ENCODE measurements at regions not wholly inside any gene's neighbourhood (a gene's known extent, or its start where the extent isn't known, plus 50 kb on each side); places are given as distances from the start of the nearest gene placed in this dataset.

DNA sequence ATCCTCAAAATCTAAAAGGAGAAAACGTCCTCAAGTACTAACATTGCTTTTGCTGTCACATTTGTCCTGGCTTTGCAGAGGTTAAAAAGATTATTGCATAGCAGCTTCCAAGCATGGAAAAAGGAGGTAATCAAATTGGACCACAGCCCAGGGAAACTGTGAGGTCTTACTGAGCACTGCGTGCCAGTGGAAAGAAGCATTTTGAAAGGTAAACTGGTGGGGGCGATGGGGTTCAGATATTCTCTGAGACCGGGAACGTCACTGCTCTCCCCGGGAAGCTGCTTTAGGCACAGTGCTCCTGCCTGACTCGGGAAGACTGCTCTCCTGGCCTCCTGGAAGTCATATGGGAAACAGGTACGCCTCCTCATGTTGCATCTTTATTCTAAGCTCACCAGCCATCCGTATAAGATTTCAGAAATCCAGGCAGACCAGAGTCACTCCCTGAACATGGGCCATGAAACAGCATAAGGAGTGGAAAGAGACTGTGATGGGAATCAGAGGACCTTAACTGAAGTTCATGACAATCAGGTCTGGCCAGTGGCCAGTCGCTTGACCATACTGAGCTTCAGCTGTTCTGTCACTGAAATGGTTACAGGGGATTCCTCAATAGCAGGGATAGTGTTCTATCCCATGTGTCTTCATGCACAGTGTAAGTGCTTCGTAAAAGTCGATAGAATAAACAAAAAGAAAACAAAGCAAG is 284.1 kb downstream of the TRIB2 start:
- no peak for TF ChIP-seq EZH2 (IDR thresholded peaks at IDR 0.05; ENCODE audit: borderline replicate concordance, insufficient read depth, low read depth, low read length, poor library complexity, severe bottlenecking)
- TF ChIP-seq, protein P1, sequence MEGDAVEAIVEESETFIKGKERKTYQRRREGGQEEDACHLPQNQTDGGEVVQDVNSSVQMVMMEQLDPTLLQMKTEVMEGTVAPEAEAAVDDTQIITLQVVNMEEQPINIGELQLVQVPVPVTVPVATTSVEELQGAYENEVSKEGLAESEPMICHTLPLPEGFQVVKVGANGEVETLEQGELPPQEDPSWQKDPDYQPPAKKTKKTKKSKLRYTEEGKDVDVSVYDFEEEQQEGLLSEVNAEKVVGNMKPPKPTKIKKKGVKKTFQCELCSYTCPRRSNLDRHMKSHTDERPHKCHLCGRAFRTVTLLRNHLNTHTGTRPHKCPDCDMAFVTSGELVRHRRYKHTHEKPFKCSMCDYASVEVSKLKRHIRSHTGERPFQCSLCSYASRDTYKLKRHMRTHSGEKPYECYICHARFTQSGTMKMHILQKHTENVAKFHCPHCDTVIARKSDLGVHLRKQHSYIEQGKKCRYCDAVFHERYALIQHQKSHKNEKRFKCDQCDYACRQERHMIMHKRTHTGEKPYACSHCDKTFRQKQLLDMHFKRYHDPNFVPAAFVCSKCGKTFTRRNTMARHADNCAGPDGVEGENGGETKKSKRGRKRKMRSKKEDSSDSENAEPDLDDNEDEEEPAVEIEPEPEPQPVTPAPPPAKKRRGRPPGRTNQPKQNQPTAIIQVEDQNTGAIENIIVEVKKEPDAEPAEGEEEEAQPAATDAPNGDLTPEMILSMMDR (IDR thresholded peaks at IDR 0.05), result no peak

All from B cell (primary cell).